Head of caudate nucleus (tissue), 42 donors: ENCODE measurements at regions not wholly inside any gene's neighbourhood (a gene's known extent, or its start where the extent isn't known, plus 50 kb on each side); places are given as distances from the start of the nearest gene placed in this dataset.

ENCODE experiments used
- DNase-seq, 42 donors: peaks; one replicate each; pipeline versions ENCODE4 v3.0.0 to v3.0.0-alpha.2; 2020 to 2021; ENCODE audit warnings: mixed read lengths in 7 of 42
- intact Hi-C: fragments of 100-400 bp; cut with DNase I; formaldehyde crosslinking; loops from one replicate; pipeline ENCODE4 v1.15.0; 2022

- no peak for DNase-seq
- intact Hi-C loops: no loop called here
These were observed 488.9 kb downstream of the SHISA9 start for GRCh38 chr16:13390093-13390985.

GRCh38 chr16:13390986-13391305 is 489.5 kb downstream of the SHISA9 start:
- intact Hi-C loops: no loop called here
- no peak for DNase-seq

GRCh38 chr16:13391337-13391736 is 489.9 kb downstream of the SHISA9 start:
- intact Hi-C loops: no loop called here
- DNase-seq: no peak

DNA sequence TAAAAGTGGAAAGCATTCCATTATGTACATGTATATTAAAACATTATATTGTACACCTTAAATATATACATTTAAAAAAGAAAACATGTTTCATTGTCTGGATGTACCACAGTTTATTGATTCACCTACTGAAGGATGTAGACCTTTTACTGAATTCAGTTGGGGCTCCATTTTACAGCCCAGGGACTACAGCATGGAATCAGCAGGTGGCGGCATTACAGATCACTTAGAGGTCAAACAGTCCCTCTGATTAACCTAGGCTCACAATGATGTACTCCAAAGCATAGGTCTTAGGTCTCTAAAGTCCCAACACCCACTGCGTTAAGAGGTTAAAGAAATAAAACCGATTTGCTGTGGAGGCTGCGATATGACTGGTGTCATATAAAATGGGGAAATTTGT is 490.9 kb downstream of the SHISA9 start:
- no peak for DNase-seq
- intact Hi-C loops: no loop called here

DNA sequence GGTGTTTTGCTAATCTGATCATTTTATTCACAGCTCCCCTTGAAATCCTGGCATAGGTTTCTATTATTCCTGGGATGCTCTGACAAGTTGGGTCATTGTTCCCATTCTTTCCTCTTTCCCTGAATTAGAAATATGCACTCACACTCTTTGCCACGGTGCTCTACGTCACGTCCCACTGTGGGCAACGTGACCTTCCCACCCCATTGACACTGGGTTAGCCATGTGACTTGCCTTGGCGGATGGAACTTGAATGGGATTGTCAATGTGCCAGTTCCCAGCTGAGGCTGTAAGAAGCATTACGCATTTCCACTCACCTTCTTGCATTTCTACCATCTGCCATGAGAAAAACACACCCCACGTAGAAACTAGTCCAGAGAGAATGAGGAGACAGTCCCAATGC is 492.4 kb downstream of the SHISA9 start:
- no peak for DNase-seq
- intact Hi-C loops: no loop called here

DNA sequence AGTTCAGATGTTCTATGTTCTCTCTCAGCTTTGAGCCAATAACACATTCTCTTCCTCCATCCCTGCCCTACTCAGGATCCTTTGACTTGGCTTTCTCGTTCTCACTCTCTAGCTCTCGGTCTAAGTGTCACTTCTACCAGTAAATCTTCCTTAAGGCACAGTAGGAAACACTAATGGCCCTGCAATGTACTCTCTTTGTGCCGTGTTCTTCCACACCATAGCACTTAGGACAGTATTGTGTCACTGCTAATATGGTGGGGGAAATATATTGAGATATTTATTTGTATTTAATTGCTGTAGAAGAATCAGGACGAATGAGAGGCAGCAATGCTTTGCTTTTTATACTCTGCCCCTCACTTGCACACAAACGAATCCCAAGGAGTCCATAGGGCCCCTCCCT is 493.1 kb downstream of the SHISA9 start:
- no peak for DNase-seq
- intact Hi-C loops: no loop called here

GRCh38 chr16:13397126-13397525 is 495.7 kb downstream of the SHISA9 start:
- DNase-seq: no peak
- intact Hi-C loops: no loop called here

DNA sequence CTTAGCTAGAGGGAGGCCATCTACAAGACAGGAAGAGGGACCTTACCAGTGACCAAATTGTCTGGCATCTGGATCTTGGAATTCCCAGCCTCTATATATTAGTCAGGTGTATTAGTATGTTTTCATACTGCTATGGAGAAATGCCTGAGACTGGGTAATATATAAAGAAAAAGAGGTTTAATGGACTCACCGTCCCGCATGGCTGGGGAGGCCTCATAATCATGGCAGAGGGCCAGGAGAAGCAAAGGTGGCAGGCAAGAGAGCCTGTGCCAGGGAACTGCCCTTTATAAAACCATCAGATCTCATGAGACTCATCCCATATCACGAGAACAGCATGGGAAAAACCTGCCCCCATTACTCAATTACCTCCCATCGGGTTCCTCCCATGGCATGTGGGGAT is 500.2 kb downstream of the SHISA9 start:
- no peak for DNase-seq
- intact Hi-C loops: no loop called here

DNA sequence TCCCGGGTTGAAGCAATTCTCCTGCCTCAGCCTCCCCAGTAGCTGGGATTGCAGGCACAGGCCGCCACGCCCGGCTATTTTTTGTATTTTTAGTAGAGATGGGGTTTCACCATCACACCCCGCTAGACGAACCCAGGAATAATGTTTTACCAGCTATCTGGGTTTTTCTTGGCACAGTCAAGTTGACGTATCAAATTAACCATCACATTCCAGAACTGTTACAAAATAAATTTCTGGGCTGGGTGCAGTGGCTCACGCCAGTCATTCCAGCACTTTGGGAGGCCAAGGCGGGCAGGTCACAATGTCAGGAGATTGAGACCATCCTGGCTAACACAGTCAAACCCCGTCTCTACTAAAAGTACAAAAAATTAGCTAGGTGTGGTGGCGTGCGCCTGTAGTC is 501.2 kb downstream of the SHISA9 start:
- no peak for DNase-seq
- intact Hi-C loops: no loop called here

GRCh38 chr16:13403326-13403725 is 501.9 kb downstream of the SHISA9 start:
- intact Hi-C loops: no loop called here

DNA sequence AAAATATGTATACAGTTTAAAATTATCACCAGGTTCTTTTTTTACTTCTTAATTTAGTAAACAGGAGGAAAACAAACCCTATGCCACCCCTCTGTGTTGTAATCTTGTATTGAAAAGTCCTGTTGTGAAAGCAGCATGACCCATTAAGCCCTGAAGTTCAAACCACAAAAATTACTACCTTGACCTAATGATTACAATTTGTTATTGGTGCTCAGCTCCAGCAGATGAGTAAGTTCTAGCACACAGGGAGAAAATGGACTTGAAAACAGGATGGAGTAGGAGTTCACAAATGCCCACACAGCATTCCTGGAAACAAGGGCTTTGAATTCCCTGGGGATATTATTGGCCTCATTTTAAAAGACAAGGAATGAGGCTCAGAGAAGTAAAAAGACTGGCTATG is 505.8 kb upstream of the ERCC4 start:
- DNase-seq: no peak
- intact Hi-C loops: no loop called here

More at GRCh38 chr16:13403326-13403725, 501.9 kb downstream of the SHISA9 start:
- no peak for DNase-seq

- DNase-seq: no peak
- intact Hi-C loops: no loop called here
These were observed 500.4 kb upstream of the ERCC4 start for GRCh38 chr16:13419589-13419988.

GRCh38 chr16:13421726-13422125 is 498.2 kb upstream of the ERCC4 start:
- intact Hi-C loops: no loop called here
- no peak for DNase-seq

DNA sequence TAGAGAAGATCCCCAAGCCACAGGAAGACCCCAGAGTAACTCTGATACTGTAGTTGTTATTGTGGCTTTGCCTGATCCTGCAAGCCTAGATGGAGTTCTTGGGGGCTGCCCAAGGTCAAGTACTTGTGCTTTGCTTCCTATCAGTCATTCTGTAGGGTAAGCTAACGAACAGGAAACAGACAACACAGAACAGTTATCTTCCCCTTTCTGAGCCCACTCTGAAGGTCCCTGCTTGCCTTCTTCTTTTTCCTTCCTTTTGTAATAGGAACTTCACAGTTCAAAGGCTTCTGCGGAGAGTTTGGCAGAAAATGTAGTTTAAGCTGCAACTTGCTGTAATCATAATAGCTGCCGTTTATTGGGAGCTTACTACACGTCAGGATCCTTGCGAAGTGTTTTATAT is 494.1 kb upstream of the ERCC4 start:
- no peak for DNase-seq
- intact Hi-C loops: no loop called here

GRCh38 chr16:13426269-13426668 is 493.7 kb upstream of the ERCC4 start:
- intact Hi-C loops: no loop called here
- no peak for DNase-seq

DNA sequence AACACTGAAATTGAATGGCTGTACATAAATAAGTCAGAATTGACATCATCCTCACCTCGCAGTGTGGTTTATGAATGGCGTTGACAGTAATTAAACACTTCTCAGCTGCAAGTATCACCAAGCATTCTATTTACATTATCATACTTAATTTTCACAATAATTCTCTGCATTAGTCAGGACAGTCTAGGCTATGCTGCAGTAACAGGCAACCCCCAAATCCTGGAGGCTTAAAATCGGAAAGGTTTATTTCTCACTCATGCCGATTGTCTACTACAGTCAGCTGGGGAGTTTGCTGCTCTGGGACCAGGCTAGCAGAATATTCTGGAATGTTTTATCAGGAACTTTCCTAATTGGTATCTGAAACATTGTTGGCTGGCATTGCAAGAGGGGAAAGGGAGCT is 493.2 kb upstream of the ERCC4 start:
- intact Hi-C loops: no loop called here
- DNase-seq: no peak

GRCh38 chr16:13427943-13428342 is 492.0 kb upstream of the ERCC4 start:
- intact Hi-C loops: no loop called here
- no peak for DNase-seq

DNA sequence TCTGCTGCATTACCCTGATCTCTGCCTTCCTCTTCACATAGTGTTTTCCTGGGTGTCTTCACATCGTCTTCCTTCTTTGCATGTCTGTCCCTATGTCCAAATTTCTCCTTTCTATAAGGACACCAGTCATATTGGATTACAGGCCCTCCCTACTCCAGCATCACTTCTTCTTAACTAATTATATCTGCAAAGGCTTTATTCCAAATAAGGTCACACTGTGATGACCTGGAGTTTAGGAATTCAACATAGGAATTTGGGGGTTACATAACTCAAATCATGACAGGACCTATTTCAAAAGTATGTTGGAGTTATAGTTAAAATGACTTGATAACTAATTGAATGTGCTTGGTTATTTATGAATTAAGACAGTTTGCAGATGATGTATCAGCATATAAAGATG is 490.5 kb upstream of the ERCC4 start:
- intact Hi-C loops: no loop called here
- DNase-seq: no peak

DNA sequence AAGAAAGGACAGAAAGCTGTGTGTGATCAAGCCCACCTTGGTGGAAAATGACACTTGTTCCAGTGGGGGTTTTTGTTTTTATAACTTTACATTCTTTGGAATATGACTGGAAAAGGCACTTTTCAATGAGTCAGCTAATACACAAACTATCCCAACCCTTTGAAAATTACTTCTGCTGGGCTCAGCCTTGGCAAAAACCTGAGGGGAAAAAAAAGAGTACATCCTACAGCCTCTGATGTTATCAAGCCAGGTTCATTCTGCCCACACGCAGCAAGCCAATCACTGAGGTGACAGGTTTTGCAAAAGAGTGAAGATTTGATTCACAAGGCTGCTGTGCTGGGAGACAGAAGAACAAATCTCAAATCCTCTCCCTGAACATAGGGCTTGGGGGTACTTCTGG is 484.5 kb upstream of the ERCC4 start:
- DNase-seq: peak in 32 of 42 donors; percentile 5 to 73 (median 34)
- intact Hi-C loops: no loop called here

GRCh38 chr16:13435873-13436474 is 484.0 kb upstream of the ERCC4 start:
- intact Hi-C loops: no loop called here
- DNase-seq: no peak
